Stimulated activated naive CD8-positive, alpha-beta T cell treated with anti-CD3 and anti-CD28 coated beads, Interleukin-15, Interleukin-2, amounts not matched to agents 100 U/mL and 50 U/mL, for 24 hours (primary cell): ENCODE measurements at regions not wholly inside any gene's neighbourhood (a gene's known extent, or its start where the extent isn't known, plus 50 kb on each side); places are given as distances from the start of the nearest gene placed in this dataset.
"Not testable (repeated sequence)": the region's sequence is repeated elsewhere in the genome, so short reads cannot be mapped to it uniquely, and the experiment has no call there.

ENCODE experiments used
- ATAC-seq: fragments of 150-1000 bp; cut with Tn5 transposase; one replicate; pipeline ENCODE4 v1.10.0; 2021
- DNase-seq: peaks from one replicate; pipeline ENCODE4 v3.0.0; 2021

- no peak for ATAC-seq
- DNase-seq = no peak
These were observed 105.8 kb upstream of the PDHA1 start for GRCh38 chrX:19237901-19238300.

DNA sequence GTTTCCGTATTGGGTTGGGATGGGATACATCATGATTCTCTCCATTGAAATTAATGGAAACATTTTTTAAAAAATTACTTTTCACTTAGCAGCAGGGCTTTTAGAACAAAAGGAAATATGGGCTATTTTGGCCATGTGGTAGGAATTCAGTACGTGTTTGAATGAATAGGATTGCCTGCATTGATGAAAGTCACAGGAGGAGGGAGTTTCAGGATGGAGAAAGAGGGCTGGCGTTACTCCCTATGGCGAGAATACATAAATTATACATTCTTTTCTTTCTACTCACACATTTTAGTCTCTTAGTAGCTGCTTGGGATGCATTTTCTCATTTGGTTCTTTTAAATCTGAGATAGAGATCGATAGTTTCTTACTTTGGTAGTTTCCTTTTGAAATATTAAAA lies 100.3 kb upstream of the PDHA1 start:
- DNase-seq (no peak), ATAC-seq (no peak)

DNA sequence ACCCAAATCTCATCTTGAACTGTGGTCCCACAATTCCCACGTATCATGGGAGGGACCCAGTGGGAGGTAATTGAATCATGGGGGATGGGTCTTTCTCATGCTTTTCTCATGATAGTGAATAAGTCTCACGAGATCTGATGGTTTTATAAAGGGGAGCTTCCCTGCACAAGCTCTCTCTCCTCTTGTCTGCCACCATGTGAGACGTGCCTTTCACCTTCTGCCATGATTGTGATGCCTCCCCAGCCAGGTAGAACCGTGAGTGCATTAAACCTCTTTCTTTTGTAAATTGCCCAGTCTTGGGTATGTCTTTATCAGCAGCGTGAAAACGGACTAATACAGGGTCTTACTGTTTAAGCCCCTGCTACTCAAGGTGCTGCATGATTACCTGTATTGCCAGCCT lies 98.8 kb upstream of the PDHA1 start:
- ATAC-seq, DNase-seq: not testable (repeated sequence)

DNA sequence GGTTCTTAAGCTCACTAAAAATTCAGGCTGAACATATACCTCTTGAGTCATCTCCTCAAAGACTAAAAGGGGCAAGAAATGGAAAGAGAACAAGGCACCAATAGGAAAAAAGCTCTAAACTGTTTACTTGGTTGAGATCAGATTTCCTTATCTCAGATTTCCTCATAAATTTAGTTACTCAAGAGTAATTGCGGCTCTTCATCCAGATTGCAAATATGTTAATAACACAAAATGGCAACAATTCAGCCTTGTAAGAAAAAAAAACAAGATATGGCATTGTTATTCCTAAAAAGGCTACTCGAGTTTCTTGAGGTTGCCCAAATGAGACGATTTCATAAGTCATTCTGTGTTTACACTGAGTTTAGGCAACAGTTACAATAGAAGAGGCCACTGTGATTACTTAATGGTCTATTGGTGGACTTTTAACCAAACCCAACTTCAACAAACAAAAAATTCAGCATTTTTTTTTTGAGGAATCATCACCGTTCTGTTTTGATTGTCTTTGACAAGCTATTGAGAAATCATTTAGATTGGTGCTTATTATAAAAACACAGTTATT lies 97.9 kb upstream of the PDHA1 start:
- ATAC-seq (no peak), DNase-seq (no peak)

GRCh38 chrX:19256986-19257385 lies 86.7 kb upstream of the PDHA1 start:
- DNase-seq (no peak), ATAC-seq (no peak)

DNA sequence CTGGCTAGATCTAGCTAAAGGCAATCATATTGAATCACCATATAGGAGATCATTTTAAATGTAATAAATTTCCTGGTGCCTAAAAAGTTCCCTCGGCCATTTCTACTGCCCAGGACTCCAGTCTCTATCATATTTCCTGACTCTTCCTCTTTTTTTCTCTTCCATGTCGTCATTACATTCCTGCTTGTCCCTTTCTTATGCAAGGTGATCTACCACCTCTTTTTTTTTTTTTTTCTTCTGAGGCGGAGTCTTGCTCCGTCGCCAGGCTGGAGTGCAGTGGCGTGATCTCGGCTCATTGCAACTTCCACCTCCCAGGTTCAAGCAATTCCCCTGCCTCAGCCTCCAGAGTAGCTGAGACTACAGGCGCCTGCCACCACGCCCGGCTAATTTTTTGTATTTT lies 82.7 kb upstream of the PDHA1 start:
- ATAC-seq, DNase-seq: not testable (repeated sequence)

DNA sequence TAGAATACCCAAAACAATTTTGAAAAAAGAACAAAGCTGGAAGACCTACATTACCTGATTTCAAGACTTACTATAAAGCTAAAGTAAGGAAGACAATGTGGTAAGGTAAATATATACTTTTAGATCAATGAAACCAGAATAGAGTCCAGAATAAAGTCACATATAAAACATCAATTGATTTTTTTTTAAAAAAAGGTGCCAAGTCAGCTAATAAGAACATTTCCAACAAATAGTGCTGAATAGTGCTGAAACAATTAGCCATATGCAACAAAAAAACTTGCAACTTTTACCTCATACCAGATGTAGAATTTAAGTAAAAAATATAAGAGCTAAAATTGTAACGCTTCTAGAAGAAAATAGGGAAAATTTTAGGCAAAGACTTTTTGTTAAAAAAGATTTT lies 73.0 kb upstream of the PDHA1 start:
- no peak for DNase-seq

GRCh38 chrX:19272452-19272851 lies 71.3 kb upstream of the PDHA1 start:
- peak; percentile 63 for ATAC-seq

More for the DNA sequence above, 73.0 kb upstream of the PDHA1 start:
- ATAC-seq = no peak

DNA sequence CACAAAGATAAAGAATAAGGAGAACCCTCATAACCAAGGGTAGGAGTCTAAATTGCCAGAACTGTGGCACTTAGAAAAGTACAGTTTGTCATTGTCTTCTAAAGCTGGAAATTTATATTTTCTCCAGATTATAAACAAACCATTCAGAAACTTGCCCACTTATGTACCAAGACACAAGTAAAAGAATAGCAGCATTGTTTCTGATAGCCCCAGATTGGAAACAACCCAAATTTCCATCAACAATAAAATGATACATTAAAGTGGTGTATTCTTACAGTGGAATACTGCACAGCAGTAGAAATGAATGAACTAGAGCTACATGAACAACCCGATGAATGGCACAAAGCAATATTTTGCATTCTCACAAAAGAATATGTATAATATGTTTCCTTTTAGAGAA lies 63.1 kb upstream of the PDHA1 start:
- ATAC-seq (no peak), DNase-seq (no peak)

More at GRCh38 chrX:19272452-19272851, 71.3 kb upstream of the PDHA1 start:
- DNase-seq = no peak

DNA sequence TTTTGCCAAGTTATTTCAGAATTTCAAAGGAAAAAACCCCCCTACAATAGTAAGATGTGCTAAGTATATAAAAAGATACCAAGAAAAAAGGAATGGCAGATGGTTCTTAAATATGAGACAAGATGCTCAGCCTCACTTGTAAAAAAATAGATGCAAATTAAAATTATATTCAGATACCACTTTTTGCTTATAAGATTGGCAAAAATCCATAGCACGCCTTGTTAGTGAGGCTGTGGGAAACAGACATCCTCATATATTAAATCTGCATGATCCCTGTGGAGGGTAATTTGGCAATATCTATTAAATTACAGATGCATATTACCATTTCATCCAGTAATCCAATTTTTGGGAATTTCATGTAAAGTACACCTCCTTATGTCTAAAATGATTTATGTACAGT lies 62.5 kb upstream of the PDHA1 start:
- DNase-seq (no peak), ATAC-seq (no peak)

GRCh38 chrX:19283597-19284339 lies 60.0 kb upstream of the PDHA1 start:
- no peak for ATAC-seq
- DNase-seq = no peak

GRCh38 chrX:19285857-19286256 lies 57.9 kb upstream of the PDHA1 start:
- ATAC-seq = no peak

DNA sequence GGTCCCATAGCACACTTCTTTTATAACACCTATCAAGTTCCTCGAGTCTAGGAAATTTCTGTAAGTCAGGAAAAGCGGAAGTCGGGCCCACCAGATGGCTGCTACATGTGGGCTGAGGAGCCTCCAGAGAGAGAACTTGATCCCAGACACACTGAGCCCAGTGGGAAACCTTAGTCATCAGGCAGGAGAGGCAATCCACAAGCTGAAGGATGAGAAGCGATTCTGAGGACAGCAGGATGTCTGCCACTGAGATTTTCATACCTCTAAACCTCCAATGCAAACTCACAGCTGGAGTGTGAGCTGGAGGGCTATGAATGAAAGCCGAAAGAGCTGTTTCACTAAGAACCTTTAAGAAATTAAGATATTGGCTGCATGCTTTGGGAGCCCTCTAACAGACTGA lies 52.6 kb upstream of the PDHA1 start:
- ATAC-seq (no peak), DNase-seq (no peak)

More at GRCh38 chrX:19285857-19286256, 57.9 kb upstream of the PDHA1 start:
- no peak for DNase-seq

DNA sequence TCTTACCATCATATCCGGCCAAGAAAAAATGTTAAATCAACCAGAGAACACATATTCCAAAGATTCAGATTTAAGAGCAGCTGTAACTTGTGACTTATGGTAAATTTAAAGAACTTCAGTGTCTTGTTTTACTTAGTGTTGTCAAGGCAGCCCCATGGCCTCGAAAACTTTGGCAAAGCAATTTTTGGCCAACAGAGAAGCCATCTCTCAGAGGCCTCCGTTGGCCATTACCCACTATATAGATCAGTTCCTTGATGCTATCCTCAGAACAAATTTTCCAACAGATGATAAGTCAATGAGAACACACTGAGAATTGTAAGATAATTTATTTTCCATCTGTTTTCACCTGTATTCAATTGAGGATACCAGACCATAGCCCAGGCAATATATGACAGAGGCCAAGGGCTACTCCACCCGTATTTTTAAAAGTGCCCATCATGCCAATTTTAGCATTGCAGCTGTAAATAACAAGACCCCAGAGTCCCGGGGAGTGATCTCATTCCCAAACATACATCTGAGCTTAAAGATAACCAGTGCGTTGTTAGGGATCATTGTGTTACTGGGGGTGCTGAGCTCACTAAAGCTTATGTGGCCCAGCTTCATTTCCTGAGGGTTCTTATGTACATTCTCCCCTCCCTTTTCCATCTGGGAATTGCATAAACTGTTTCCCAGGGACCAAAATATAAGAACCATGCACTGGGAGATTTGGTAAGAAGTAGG lies 50.0 kb upstream of the PDHA1 start:
- DNase-seq (no peak), ATAC-seq (no peak)
